Mucosa of descending colon (tissue), 3 donors: ENCODE measurements at regions not wholly inside any gene's neighbourhood (a gene's known extent, or its start where the extent isn't known, plus 50 kb on each side); places are given as distances from the start of the nearest gene placed in this dataset.

Experiments
- ATAC-seq: fragments of 200-7000 bp; cut with Tn5 transposase; one replicate; pipeline ENCODE4 v1.9.1; 2020; ENCODE audit warnings: mild to moderate bottlenecking, moderate library complexity
- DNase-seq, 3 donors: peaks; one replicate each; pipeline ENCODE4 v3.0.0-alpha.2; 2020
- H3K36me3 ChIP-seq: fragments of 200-600 bp; one replicate; pipeline ENCODE4 v1.8.0; 2021; ENCODE audit warnings: low read depth, mild to moderate bottlenecking
- H3K4me1 ChIP-seq: fragments of 200-600 bp; one replicate; pipeline ENCODE4 v1.8.0; 2021; ENCODE audit warnings: low read depth, mild to moderate bottlenecking
- H3K4me3 ChIP-seq: fragments of 200-600 bp; one replicate; pipeline ENCODE4 v1.8.0; 2021; ENCODE audit warnings: mild to moderate bottlenecking
- H3K9me3 ChIP-seq: fragments of 200-600 bp; one replicate; pipeline ENCODE4 v1.8.0; 2021; ENCODE audit warnings: mild to moderate bottlenecking
- CTCF ChIP-seq: fragments of 200-600 bp; IDR thresholded peaks from one replicate; pipeline ENCODE4 v1.8.0; 2022; ENCODE audit warnings: antibody characterized with exemption, mild to moderate bottlenecking
- intact Hi-C, 2 donors: fragments of 100-400 bp; cut with DNase I in 1 of 2; cut with micrococcal nuclease in 1 of 2; formaldehyde crosslinking; loops; one replicate each; pipeline versions ENCODE4 v1.11.0 to v1.11.1; 2022; cut with DNase I, micrococcal nuclease
- donor health status: DM: no; HTN: no; CAD: no; lungs with moderate emphysema.
- donor health status: DM: no; HTN: no; CAD: no.
- donor health status: DM: no; HTN: yes; CAD: no.

- no peaks in the 10 kb centered on the region for H3K36me3 ChIP-seq
- intact Hi-C loops = no loop called here
- no peak for DNase-seq
- TF ChIP-seq CTCF = no peak
- H3K4me1 ChIP-seq = peaks cover 4% of the 10 kb centered on the region
- no peak overlapping the region for H3K4me3 ChIP-seq
- no peak for ATAC-seq
- no peaks in the 10 kb centered on the region for H3K9me3 ChIP-seq
Measured at GRCh38 chr10:78301481-78301880, 267.8 kb downstream of the RPS24 start.

DNA sequence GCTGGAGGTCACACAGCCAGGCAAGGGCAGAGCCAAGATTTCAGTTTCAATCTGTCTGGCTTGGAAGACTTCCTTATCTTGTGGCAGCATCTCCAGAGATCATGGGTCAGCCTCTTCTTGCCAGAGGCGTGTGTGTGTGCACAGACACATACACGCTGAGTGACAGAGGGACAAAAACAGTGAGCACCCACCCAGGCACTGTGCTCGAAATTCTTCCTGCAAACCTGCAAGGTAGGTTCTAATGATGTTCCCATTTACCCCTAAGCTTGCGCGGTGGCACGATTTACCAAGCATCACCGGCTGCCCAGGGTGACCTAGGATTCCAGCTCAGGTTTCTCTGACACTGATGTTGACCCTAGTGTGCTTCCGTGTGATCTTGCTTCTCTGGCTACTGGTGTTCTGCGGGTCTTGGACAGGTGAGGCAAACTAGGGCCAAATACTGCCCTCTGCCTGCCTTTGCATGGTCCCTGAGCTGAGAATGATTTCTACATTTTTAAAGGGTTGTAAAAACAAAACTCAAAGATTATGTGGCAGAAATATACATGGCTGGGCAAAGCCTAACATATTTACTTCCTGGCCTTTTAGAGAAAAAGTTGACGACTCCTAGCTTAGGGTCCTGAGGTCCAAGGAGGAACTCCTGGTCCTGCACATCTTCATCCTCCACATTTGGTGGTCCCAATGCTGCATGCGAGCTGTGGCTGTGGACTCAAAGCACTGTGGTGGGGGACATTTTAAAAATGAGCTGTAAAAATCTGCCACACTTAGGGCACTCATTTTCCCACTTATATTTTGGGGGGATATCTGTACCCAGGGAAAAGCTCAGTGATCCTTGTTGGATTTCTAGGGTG lies 268.5 kb downstream of the RPS24 start:
- peaks cover 4% of the 10 kb centered on the region for H3K4me1 ChIP-seq
- ATAC-seq (no peak), DNase-seq (no peak)
- peak overlapping the region; percentile 27 for H3K4me3 ChIP-seq
- H3K36me3 ChIP-seq = no peaks in the 10 kb centered on the region
- TF ChIP-seq CTCF = no peak
- no peaks in the 10 kb centered on the region for H3K9me3 ChIP-seq
- intact Hi-C loops = no loop called here

DNA sequence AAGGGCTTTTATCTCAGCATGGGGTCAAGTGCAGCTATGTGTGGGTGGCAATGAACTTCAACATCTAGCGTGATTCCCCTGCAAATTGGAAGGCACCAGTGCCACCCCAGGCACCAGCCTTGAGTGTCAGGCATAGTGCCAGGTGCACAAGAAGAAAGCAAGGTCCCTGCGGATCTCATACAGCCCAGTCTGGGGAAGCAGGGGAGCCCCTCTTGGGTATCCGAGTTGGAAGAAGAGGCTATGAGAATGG lies 269.0 kb downstream of the RPS24 start:
- ATAC-seq (no peak), DNase-seq (no peak)
- H3K4me3 ChIP-seq = peak overlapping the region; percentile 27
- no peaks in the 10 kb centered on the region for H3K9me3 ChIP-seq
- H3K36me3 ChIP-seq = no peaks in the 10 kb centered on the region
- peaks cover 4% of the 10 kb centered on the region for H3K4me1 ChIP-seq
- TF ChIP-seq CTCF = no peak
- intact Hi-C loops = no loop called here

DNA sequence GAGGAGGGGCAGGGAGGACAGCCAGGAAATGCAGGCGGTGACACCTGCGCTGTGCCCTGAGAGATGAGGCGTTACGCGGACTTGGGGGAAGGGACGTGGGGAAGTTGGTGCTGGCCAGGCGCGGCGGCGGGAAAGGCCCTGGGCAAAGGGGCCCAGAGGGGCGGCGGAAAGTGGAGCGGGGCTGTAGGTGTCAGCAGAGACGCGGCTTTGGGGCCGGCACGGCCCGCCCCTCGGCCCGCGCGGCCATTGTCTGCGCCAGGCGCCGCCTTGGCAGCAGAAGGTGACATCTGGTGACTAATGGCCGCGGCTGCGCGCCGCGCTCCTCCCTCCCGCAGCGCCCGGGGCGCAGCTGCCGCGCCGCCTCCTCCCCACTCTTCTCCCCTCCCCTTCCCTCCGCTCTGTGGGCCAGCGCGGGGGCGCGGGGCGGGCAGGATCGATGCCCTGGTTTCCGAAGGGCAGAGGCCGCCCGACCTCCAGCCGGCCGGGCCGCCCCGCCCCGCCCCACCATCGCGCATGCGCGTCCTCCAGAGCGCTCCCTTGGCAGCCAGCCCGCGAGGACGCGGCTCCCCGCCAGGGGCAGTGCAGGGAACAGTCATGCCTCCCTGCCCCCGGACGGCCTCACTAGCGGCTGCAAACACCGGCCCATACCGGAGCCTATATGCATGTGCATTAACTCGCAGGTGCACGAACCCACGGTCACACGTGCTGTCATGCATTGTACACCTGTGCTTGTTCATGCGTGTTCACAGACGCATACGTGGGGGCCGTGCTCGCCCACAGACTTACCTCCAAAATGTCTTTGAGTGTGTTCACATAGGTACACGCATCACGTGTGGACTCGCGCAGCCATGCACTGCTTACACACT lies 269.6 kb downstream of the RPS24 start:
- H3K36me3 ChIP-seq = no peaks in the 10 kb centered on the region
- no peaks in the 10 kb centered on the region for H3K9me3 ChIP-seq
- intact Hi-C loops = no loop called here
- TF ChIP-seq CTCF = peak; percentile 69
- ATAC-seq = peak; percentile 96
- H3K4me3 ChIP-seq = peak overlapping the region; percentile 27
- peak; percentile 95 to 99 (median 96) for DNase-seq
- H3K4me1 ChIP-seq = peaks cover 4% of the 10 kb centered on the region

DNA sequence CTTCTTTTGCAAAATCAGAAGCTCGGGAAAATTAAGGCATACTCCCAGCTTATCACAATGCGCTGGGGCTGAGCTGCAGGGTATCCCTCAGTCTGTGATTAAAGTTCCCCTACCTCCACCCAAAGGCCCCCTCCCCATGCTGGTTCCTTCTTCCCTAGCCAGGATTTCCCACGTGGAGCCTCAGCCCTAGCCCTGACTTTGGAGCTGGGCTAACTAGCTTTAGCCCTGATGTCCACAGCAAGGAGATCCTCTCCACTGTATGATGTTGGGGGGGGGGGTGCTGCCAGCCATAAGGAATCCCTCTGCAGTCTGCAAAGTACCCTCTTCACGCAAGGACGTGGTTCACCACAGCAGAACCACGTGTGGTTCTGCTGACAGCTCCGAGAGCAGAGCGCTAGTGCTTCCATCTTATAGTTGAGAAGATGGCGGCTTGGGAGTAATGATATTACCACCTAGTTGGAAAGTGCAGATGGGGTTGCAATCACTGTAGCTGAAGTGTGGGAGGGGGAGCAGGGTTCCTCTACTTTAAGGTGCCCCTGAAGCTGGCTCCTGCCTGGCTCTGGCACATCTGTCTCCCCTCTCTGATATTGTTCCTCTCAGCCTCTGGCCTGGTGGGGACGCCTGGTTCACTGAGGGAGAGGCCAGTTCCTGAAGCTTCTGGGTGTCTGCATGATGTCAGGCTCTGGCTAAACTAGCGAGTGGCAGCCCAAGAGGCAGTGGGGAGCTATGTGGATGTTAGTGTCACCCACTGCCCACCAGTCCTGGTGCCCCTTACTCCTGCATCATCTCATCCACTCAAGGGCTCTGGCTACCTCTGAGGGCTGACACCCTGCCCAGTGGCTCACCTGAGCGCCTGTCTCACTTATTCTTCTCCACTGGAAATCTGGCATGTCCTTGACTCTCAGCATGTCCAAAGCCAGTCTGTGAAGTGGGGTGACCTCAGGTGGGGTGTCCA lies 270.7 kb downstream of the RPS24 start:
- no peak for TF ChIP-seq CTCF
- intact Hi-C loops = no loop called here
- peaks cover 4% of the 10 kb centered on the region for H3K4me1 ChIP-seq
- no peaks in the 10 kb centered on the region for H3K36me3 ChIP-seq
- ATAC-seq (no peak), DNase-seq (no peak)
- no peak overlapping the region for H3K4me3 ChIP-seq
- H3K9me3 ChIP-seq = no peaks in the 10 kb centered on the region
